ENCODE measurements at regions not wholly inside any gene's neighbourhood (a gene's known extent, or its start where the extent isn't known, plus 50 kb on each side); places are given as distances from the start of the nearest gene placed in this dataset.

GRCh38 chr3:22585504-22585903 lies 617.6 kb upstream of the UBE2E2 start:
- TF ChIP-seq POLR2A (IDR thresholded peaks at IDR 0.05; ENCODE audit: low read depth, low read length) (no peak), TAF1 (IDR thresholded peaks at IDR 0.05; ENCODE audit: low read depth, low read length) (no peak), POLR2AphosphoS5 (IDR thresholded peaks at IDR 0.05; ENCODE audit: low read depth, low read length) (no peak), POU2F2 (IDR thresholded peaks at IDR 0.05; ENCODE audit: low read depth, low read length) (no peak), SPI1 (IDR thresholded peaks at IDR 0.05; ENCODE audit: low read depth, low read length) (no peak), PAX5 (IDR thresholded peaks at IDR 0.05; ENCODE audit: insufficient read depth, low read length, severe bottlenecking) (no peak)

Data from GM12891 (cell line).